ENCODE measurements at regions not wholly inside any gene's neighbourhood (a gene's known extent, or its start where the extent isn't known, plus 50 kb on each side); places are given as distances from the start of the nearest gene placed in this dataset.
"Not testable (repeated sequence)": the region's sequence is repeated elsewhere in the genome, so short reads cannot be mapped to it uniquely, and the experiment has no call there.

DNA sequence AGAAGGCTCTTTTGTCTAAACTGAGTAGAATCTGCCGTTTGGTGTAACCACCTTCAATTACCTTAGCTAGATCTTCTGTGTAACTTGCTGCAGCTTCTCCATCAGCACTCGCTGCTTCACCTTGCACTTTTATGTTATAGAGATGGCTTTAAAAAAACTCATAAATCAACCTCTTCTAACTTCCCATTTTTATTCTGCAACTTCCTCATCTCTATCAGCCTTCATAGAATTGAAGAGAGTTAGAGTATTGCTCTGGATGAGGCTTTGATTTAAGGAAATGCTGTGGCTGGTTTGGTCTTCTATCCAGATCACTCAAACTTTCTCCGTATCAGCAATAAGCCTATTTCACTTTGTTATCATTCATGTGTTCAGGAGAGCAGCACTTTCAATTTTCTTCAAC is 1131.9 kb upstream of the CELF2 start:
- DNase-seq (ENCODE audit: low spot score), result no peak

- no peak for DNase-seq (ENCODE audit: low spot score)
Observed at GRCh38 chr10:9886772-9887171, 1130.9 kb upstream of the CELF2 start.

DNA sequence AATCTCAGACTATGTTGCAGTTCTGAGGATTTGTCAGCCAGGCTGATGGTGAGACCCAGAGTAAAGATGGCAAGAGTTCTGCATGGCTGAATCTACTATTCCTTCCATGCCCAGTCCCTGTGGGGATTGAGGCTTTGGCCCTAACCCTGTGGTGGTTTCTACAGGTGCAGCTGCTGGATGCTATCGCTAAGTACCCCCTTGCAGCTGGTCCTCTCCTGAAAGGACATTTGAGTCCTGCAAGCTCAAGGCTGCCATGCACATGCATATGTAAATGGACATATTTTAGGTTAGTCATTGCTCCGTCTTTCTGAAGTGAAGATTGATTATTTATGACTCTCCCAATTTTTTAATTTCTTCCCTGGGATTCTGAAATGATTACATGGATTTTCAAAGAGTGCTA is 1122.2 kb upstream of the CELF2 start:
- DNase-seq (ENCODE audit: low spot score), result no peak

DNA sequence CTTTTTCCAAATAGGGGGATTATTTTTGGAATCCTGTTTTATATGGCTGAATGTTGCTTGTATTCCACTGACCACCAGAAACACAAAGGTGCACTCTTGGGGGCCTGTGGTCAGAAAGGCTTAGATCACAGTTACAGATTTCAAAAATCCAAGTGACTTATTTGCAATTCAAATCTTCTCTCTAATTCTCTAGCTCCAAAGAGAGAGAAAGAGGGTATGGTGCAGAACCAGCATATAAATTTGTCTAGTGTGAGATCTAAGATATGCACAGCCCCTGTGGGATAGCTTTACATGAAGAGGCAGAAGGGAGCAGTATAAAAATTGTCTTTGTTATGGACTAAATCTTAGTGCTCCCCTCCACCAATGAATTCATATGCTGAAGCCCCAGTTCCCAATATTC is 1121.7 kb upstream of the CELF2 start:
- DNase-seq (ENCODE audit: low spot score), result no peak

DNA sequence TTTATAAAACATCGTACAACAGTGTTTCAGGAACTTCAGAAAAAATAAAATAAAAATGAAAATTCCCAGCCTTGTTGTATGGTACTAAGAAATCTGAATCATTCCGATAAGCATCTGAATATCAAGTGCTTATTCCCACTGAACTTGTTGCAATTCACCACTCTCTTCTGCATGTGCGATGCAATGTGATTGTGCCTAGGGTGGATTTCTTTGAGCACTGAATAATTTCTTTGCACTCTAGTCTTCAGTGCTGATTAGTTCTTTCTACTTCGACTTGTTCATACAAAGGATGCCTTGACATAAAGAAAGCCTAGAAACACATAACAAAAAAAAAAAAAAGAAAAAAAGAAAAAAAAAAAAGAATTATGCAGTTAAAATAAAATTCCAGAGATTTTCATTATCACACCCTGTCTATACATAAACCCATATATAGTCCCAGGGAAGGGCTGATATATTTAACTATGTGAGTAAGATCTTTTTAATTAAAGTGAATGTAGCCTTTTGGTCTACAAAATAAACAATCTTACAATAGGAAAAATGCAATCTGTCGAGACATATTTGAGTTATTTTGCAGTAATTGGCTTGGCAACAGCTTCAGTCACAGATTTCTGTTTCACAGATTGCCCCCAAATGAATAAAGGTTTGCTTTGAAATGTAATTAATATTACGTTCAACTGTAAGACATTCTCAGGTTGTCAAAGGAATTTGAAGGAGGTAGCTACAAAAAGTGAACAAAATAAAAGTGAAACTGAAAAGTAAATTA is 1118.9 kb upstream of the CELF2 start:
- no peak for DNase-seq (ENCODE audit: low spot score)

- DNase-seq (ENCODE audit: low spot score), result no peak
Observed at GRCh38 chr10:9900751-9901150, 1116.9 kb upstream of the CELF2 start.

DNA sequence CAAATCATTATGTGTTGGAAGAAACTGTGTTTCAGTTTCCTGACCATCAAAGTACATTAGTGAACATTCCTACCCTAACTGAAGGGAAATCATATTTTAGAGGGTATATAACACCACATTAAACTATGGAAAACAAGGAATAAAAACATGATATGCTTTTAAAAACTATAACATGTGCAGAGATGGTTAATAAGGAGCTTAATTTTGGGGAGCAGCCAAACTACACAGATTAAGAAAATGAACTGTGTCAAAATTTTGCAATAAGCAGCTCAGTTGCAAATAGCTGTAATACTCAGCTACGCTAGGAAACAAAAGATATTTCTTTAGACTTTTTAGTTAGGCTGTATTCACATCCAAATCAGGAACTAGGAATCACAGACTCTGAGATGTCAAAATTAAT is 1115.7 kb upstream of the CELF2 start:
- DNase-seq (ENCODE audit: low spot score), result no peak

- no peak for DNase-seq (ENCODE audit: low spot score)
Observed at GRCh38 chr10:9910446-9910845, 1107.2 kb upstream of the CELF2 start.

DNA sequence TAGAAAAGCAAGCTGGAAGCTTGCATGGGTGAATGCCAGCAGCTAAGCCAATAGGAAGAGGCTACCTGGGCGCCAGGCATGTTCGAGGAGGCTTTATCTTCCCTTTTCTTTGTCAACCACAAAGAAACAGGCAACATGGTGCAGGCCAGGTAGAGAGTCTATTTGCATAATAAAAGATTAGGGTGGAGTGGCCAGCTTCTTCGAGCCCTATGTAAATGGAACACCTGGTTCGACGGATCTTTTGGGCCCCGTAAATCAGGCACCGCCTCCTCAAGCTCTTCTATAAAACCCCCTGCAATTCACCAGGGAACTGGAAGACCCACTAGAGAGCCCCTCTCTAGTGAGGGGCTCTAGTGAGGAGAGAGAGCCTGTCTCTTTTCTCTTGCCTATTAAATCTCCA is 1106.2 kb upstream of the CELF2 start:
- DNase-seq (ENCODE audit: low spot score), result no peak

- DNase-seq (ENCODE audit: low spot score), result no peak
Observed at GRCh38 chr10:9913876-9914514, 1103.7 kb upstream of the CELF2 start.

GRCh38 chr10:9921544-9921943 is 1096.1 kb upstream of the CELF2 start:
- peak; percentile 2 for DNase-seq (ENCODE audit: low spot score)

DNA sequence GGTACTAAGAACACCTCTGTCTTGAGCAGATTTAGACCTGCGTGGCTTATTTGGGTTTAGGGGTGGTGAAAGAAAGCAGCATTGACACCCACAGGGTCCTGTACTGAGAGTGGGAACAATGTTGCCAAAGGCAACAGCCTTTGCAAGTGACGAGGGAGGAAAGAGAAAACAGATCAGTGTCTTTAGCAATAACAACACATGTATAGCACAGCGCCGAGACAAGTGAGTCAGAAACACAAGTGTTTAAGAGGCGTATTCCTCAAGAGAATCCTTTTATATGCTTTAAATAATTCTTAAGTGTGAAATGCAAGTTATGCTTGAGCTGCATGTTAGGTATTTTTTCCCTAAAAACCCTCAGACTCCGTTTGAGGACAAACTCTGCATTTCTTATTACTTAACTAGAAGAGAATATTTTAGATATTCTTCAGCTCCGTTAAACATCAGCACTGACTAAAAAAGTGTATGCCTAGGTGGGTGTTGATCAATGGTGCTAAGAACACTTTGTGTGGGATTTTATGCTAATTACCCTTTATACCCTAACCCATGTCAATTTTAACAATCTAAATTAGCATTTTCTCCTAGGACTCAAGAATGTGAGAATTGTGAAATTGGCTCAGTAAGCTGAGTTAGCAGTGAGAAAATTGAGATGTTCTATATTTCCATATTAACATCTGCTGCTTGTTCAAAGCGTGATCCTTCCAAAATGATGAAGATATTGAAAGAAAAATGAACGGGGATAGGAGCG is 1095.4 kb upstream of the CELF2 start:
- DNase-seq (ENCODE audit: low spot score), result no peak

GRCh38 chr10:9926003-9926402 is 1091.7 kb upstream of the CELF2 start:
- DNase-seq (ENCODE audit: low spot score), result no peak

DNA sequence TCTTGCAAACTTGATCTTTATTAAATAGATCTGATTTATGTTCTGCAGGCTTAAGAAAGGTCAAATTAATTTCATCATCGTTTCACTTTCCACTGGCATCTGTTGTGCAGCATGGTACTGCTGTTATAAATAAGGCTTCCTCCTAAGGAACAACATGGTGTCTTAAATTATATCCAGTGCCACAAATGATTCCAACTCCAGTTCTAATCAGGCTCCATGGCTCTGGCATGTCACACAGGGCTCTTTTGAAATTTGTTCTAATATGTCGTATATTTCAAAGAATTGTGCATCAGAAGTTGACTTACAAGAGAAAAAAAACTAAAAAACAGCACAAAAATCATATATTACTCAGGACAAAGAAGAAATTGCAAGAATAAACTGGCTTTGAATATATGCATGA is 1090.8 kb upstream of the CELF2 start:
- no peak for DNase-seq (ENCODE audit: low spot score)

DNA sequence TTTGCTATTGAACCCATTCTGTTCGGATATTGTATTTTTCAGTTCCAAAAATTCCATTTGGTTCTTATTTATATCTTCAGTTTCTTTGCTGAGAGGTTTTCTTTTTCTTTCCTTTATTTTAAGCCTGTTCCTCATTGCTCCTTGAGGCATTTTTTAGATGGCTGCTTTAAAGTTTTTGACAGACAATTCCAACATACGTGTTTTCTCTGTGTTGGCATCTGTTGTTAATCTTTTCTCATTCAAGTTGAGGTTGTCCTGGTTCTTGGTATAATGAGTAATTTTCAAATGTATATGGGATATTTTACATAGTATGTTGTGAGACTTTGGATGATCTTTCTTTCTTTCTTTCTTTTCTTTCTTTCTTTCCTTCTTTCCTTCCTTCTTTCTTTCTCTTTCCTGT is 1078.0 kb upstream of the CELF2 start:
- DNase-seq (ENCODE audit: low spot score), result no peak

- DNase-seq (ENCODE audit: low spot score), result no peak
Observed at GRCh38 chr10:9944690-9945089, 1073.0 kb upstream of the CELF2 start.

GRCh38 chr10:9950070-9950469 is 1067.6 kb upstream of the CELF2 start:
- DNase-seq (ENCODE audit: low spot score), result no peak

DNA sequence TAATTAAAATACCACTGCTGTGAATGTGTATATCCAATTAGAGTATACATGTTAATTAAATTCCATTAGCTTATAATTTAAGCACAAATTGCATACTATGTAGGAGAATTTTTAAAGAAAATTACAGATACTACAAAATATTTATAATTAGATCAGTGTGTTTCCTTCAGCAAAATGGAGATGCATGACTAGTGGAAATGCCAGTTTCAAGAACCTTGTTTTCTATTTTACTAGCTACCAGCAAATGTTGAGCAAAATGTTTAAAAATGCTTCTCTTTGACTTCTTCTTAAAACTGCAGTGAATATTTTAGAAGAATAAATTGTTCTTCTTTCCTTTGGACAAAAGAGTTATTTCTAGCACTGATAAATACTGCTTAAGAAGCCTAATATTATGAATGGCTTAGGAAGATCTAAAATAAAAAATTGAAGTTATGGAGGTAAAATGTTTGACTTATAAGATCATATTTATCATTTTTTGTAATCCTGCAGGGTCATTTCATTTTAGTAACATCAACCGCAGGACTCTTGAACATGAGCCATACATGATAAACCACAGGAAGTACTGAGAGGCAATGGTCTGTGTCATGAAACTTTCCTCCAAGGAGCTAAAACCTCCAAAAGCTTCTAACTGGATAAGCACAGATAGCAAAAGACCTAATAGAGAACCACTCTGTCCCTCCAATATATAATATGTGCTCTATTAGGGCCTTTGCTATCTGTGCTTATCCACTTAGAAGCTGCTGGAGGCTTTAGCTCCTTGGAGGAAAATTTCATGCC is 1066.0 kb upstream of the CELF2 start:
- peak; percentile 93 for DNase-seq (ENCODE audit: low spot score)

DNA sequence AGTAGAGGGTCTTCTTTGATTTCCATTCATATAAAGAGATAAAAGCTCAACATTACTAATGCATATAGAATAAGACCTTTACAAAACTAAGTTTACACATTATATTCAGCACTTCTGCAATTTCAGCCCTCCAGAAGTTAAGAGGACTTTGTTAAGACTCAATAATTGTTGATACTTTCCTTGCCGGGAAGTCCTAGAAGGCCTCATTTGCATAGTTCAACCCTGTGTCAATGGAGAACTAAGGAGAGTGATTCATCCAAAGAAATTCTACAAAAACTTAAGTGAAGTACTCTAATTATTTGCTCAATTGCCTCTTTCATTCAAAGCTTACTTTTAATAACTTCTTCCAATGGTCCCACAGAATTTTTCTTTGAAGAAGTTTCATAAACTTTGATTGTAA is 1060.3 kb upstream of the CELF2 start:
- no peak for DNase-seq (ENCODE audit: low spot score)

GRCh38 chr10:9957876-9958275 is 1059.8 kb upstream of the CELF2 start:
- not testable (repeated sequence) for DNase-seq (ENCODE audit: low spot score)

DNA sequence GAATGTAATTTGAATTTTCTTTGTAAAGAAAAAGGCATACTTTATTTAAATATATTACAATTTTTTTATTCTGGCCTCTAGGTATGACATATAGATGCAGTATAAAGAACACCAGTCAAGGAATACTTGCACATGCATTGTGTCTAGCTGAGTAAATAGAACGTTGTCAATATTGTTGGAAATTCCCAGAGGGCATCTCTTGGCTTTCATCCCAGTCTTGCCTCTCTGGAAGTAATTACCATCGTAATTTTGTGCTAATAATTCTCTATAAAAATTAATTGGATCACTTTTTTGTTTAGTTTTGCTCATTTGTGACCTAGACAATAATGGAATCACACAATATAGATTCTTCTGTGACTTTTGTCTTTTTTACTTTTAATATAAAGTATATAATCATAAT is 1052.3 kb upstream of the CELF2 start:
- DNase-seq (ENCODE audit: low spot score), result no peak

- no peak for DNase-seq (ENCODE audit: low spot score)
Observed at GRCh38 chr10:9986786-9987185, 1030.9 kb upstream of the CELF2 start.
